Activated CD4-positive, alpha-beta memory T cell treated with anti-CD3 and anti-CD28 coated beads for 36 hours (primary cell): ENCODE measurements at regions not wholly inside any gene's neighbourhood (a gene's known extent, or its start where the extent isn't known, plus 50 kb on each side); places are given as distances from the start of the nearest gene placed in this dataset.
"Not testable (repeated sequence)": the region's sequence is repeated elsewhere in the genome, so short reads cannot be mapped to it uniquely, and the experiment has no call there.

Experiments used
- CTCF ChIA-PET: fragments of 350-600 bp; sonication (Branson Sonifier 250); formaldehyde crosslinking; loops from one replicate; lab custom pipeline; 2021; ENCODE audit warnings: antibody characterized with exemption, inconsistent platforms; lab: Charles Lee
- POLR2A ChIA-PET: fragments of 350-600 bp; sonication (Branson Sonifier 250); formaldehyde crosslinking; loops from one replicate; lab custom pipeline; 2021; ENCODE audit warnings: antibody characterized with exemption; lab: Charles Lee
- DNase-seq: peaks from one replicate; pipeline ENCODE4 v3.0.0-alpha.2; 2020
- H3K27ac Mint-ChIP-seq: one replicate; pipeline ENCODE4 v1.8.0; 2021; ENCODE audit warnings: mixed read lengths
- H3K27me3 Mint-ChIP-seq: one replicate; pipeline ENCODE4 v1.8.0; 2021; ENCODE audit warnings: mixed read lengths
- H3K36me3 Mint-ChIP-seq: one replicate; pipeline ENCODE4 v1.8.0; 2021; ENCODE audit warnings: mixed read lengths
- H3K4me1 Mint-ChIP-seq: one replicate; pipeline ENCODE4 v1.8.0; 2021; ENCODE audit warnings: low read depth, mixed read lengths
- H3K4me3 Mint-ChIP-seq: one replicate; pipeline ENCODE4 v1.8.0; 2021; ENCODE audit warnings: mild to moderate bottlenecking, mixed read lengths
- H3K9me3 Mint-ChIP-seq: one replicate; pipeline ENCODE4 v1.8.0; 2021; ENCODE audit warnings: mixed read lengths
- intact Hi-C: fragments of 100-400 bp; cut with micrococcal nuclease; formaldehyde crosslinking; loops from one replicate; pipeline ENCODE4 v1.15.1; 2023

DNA sequence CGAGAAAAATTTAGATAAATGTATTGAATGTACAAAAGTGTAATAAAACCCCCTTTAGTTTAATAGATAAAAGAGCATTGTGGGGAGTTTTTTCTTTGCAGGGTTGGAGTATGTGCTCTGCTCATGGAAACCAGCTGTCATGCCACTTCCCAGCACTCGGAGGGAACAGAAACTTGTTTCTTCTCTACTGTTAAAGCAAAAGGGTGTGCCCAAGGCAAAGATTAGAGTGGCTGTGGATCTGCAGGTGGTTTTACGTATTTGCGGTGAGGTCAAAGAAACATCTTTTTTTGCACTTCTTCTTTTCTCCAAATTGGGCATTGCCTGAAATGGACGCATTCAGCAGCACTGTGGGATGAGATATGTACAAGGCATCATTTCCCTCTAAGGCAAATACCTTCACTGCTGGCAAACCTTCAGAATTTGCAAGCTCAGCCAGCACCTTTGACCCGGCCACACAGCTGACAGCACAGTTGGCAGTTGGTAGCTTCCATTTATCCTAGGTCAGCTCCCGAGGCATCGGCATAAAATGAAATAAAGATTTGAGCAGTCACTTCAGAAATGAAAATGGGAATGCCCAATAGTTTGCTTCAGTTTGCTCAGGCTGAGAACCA lies 178.4 kb upstream of the EYA4 start:
- CTCF ChIA-PET, result no interaction called here

DNA sequence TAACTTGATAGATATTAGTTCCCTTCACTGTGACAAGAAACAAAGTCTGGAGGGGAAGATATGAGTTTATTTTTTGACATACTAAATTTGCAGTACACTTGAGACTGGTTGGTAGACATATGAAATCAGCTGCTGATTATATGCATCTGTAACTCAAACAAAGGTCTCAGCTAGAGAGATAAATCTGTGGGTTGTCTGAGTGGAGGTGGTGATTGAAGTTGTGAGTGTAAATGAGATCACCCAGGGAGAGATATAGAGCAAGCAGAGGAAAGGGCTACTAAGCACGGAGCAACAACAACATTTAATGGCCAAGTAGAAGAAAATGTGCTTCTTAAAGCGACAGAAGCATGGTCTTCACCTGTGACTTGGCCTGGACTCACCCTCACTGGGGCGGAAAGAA lies 173.2 kb upstream of the EYA4 start:
- Mint-ChIP-seq H3K27me3 (peaks cover 3% of the 10 kb centered on the region), H3K27ac (no peak overlapping the region), H3K9me3 (no peaks in the 10 kb centered on the region), H3K4me1 (no peaks in the 10 kb centered on the region), H3K36me3 (no peaks in the 10 kb centered on the region), H3K4me3 (no peak overlapping the region)
- no peak for DNase-seq
- POLR2A ChIA-PET, result no interaction called here
- intact Hi-C loops, result no loop called here
- CTCF ChIA-PET, result interaction anchor here (0.7 kb wide), 1 partner anchor 885 kb away, joined by 3 read pairs; the partner anchor contains the start of gene TBPL1

More for the DNA sequence above, 178.4 kb upstream of the EYA4 start:
- Mint-ChIP-seq H3K4me3 (no peak overlapping the region), H3K36me3 (no peaks in the 10 kb centered on the region), H3K9me3 (no peaks in the 10 kb centered on the region), H3K27ac (no peak overlapping the region), H3K4me1 (no peaks in the 10 kb centered on the region), H3K27me3 (peaks cover 5% of the 10 kb centered on the region)
- intact Hi-C loops, result no loop called here
- DNase-seq, result no peak
- POLR2A ChIA-PET, result no interaction called here

DNA sequence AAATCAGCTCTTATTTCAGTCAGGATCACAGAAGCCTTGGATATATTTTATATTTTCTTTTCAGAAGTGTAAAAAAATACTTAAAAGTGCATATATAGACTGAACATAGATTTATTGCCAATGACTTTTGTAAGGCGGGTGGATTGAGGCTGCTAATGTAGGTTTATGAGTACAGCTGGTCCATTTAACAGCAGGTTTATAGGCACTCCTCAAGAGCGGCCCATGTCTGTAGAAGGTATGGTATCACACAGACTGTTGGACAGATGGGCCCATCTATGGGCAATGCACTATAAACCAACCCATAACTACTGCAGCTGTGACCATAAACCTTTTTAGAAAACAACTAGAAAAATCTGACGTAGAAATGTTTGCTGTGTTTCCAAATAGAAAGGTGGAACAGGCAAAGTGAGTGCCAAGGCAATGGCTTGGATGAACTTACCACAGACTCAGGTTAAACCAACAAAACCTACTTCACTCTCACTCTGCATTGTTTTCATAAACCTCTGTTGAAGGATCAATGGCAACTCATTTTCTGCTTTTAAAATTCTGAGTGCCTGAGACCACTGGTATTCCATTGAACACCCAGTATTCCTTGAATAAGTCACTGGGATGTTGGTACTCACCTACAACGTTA lies 170.6 kb upstream of the EYA4 start:
- Mint-ChIP-seq H3K4me3 (no peak overlapping the region), H3K27ac (no peak overlapping the region), H3K9me3 (no peaks in the 10 kb centered on the region), H3K4me1 (no peaks in the 10 kb centered on the region), H3K27me3 (no peaks in the 10 kb centered on the region), H3K36me3 (no peaks in the 10 kb centered on the region)
- DNase-seq, result no peak
- POLR2A ChIA-PET, result no interaction called here
- intact Hi-C loops, result no loop called here
- CTCF ChIA-PET, result no interaction called here

DNA sequence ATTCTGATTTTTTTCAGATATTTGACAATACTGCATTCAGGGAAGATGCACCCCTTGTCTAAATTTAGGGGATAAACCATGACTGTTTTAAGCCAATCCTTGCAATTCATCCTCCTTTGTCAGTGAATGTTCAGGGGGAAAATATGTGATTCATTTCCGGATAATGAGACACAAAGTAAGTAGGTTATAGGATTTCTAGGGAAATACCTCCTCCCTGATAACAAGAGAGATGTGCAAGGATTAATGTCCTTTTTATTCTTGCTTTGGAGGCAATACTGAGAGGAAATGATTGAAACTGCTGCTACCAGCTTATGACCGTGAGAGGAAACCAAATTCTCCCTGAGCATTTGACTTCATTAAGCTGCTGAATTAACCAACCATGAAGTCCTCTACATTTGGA lies 161.3 kb upstream of the EYA4 start:
- no peaks in the 10 kb centered on the region for H3K4me1 Mint-ChIP-seq
- CTCF ChIA-PET, result no interaction called here
- no peaks in the 10 kb centered on the region for H3K9me3 Mint-ChIP-seq
- POLR2A ChIA-PET, result no interaction called here
- H3K4me3 Mint-ChIP-seq, result no peak overlapping the region
- no peak overlapping the region for H3K27ac Mint-ChIP-seq
- no peaks in the 10 kb centered on the region for H3K36me3 Mint-ChIP-seq
- DNase-seq, result no peak
- peaks cover 4% of the 10 kb centered on the region for H3K27me3 Mint-ChIP-seq
- intact Hi-C loops, result no loop called here

DNA sequence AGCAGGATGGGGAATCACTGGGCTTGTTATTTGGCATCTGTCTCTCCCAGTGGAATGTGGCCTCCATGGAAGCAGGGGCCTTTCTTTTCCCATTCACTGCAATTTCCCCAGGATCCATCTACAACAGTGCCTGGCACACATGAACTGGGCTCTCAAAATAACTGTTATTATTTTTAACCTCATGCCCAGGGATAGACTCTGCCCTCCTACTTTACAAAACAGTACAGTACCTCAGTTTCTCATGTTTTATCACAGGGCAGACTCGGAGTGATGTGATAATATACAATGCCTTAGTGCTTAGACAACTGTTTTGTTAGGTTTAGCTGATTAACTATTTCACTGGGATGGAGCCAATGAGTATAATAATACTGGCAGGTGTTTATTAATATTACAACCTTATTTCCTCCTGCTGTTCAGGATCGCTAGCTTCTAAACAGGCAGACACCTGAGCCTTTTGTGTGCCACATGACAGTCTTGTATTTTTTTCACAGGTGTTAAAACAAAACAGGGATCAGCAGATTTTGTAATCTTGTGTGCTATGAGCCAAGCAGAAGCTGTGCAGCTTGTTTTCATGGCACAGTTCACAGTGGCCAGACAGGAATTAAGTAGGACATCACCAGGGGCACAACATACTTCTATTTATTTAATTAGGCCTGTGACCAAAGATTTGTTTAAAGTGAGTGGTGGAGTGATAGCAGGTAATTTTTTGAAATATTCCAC lies 157.7 kb upstream of the EYA4 start:
- DNase-seq, result no peak
- intact Hi-C loops, result no loop called here
- CTCF ChIA-PET, result no interaction called here
- POLR2A ChIA-PET, result no interaction called here
- no peaks in the 10 kb centered on the region for H3K9me3 Mint-ChIP-seq
- no peak overlapping the region for H3K27ac Mint-ChIP-seq
- no peaks in the 10 kb centered on the region for H3K4me1 Mint-ChIP-seq
- peaks cover 4% of the 10 kb centered on the region for H3K27me3 Mint-ChIP-seq
- no peak overlapping the region for H3K4me3 Mint-ChIP-seq
- no peaks in the 10 kb centered on the region for H3K36me3 Mint-ChIP-seq

DNA sequence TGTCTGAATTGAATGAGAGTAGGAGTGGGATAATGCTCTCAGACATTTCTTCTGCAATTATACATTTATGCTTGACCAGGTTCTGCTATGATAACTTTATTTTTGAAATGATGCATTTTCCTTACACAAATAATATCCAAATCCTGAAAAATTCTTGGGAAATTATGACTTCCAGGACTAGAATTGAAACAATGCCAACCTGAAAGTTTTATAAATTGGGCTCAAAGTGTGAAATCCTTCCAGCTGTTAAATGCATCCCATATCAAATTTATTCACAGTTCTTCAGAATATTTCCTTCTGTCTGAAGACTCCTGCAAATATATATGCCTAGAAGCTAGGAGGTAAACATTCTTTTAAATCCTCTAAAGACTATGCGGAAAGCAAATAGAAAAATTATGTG lies 155.7 kb upstream of the EYA4 start:
- no peak for DNase-seq
- POLR2A ChIA-PET, result no interaction called here
- H3K4me3 Mint-ChIP-seq, result no peak overlapping the region
- CTCF ChIA-PET, result no interaction called here
- H3K27ac Mint-ChIP-seq, result no peak overlapping the region
- H3K4me1 Mint-ChIP-seq, result no peaks in the 10 kb centered on the region
- no peaks in the 10 kb centered on the region for H3K36me3 Mint-ChIP-seq
- intact Hi-C loops, result no loop called here
- peaks cover 4% of the 10 kb centered on the region for H3K27me3 Mint-ChIP-seq
- no peaks in the 10 kb centered on the region for H3K9me3 Mint-ChIP-seq

DNA sequence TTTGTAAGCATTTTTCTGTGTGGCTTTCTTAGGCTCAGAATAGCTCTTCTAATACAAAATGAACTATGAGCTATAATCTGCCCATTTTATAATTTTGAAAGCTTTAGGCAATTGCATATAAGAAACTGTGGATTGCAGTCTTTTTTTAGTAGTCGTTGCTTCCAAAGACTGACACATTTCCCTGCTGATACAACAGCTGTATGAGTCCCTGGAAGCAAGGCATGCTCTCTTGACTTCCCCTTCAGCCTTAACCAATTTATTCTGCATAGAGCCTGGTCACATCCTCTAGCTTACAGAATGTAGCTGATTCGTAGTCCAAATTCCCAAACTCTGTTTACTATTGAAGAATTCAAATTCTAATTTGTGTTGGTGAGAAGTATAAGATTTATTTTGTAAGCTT lies 155.3 kb upstream of the EYA4 start:
- POLR2A ChIA-PET, result no interaction called here
- no peak for DNase-seq
- Mint-ChIP-seq H3K27me3 (peaks cover 4% of the 10 kb centered on the region), H3K4me3 (no peak overlapping the region), H3K4me1 (no peaks in the 10 kb centered on the region), H3K27ac (no peak overlapping the region), H3K36me3 (no peaks in the 10 kb centered on the region), H3K9me3 (no peaks in the 10 kb centered on the region)
- CTCF ChIA-PET, result no interaction called here
- intact Hi-C loops, result no loop called here

DNA sequence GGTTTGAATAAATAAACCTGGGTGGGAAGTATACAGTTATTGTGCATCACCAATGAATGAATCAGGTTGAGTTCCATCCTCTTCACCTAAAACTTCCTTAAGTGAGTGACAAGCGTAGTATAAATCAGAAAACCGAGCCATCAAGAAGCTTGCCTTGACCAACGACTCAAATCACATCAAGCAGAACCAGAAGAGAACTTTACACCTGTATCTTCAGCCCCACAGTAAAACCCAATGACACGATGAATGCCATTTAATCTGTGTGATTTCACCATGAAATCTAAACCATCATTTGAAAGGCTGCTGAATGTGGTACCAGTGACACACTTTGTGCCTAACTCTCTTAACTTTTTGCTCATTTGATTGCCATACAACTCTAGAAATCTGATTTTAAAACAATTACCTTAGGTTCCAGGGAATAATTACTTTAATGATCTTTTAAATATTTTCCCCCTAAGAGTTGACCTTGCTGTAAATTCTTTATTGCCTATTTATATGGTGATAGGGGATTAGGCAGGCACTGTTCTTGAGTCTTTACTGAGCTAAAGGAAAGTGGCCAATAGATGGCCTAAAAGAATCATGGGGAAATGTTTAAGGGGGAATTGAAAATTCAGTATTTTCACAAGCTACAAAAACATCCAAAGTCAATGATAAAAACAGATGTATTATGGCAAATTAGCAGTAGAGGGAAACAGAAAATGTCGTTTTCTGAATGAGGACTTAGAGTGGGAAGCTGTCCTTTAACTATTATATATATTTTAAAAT lies 152.0 kb upstream of the EYA4 start:
- H3K27me3 Mint-ChIP-seq, result peaks cover 4% of the 10 kb centered on the region
- CTCF ChIA-PET, result no interaction called here
- intact Hi-C loops, result no loop called here
- H3K36me3 Mint-ChIP-seq, result no peaks in the 10 kb centered on the region
- no peak overlapping the region for H3K27ac Mint-ChIP-seq
- H3K4me1 Mint-ChIP-seq, result no peaks in the 10 kb centered on the region
- H3K9me3 Mint-ChIP-seq, result no peaks in the 10 kb centered on the region
- no peak for DNase-seq
- H3K4me3 Mint-ChIP-seq, result no peak overlapping the region
- POLR2A ChIA-PET, result no interaction called here

DNA sequence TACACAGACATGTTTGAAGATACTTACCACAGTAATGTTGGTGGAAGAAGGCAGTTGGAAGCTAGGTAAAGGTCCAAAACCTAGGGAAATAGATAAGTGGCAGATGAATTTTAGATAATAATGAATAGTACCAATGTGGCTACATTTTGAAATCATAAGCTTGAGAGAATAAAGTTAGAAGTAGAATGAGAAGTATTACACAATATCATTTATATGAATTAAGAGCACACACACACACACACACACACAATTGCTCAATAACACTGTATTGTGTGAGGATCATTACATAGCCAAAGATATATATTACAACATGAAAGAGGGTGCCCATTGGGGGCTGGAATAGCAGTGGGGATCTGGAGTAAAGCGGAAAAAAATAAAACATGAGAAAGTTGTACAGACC lies 149.0 kb upstream of the EYA4 start:
- POLR2A ChIA-PET, result no interaction called here
- Mint-ChIP-seq H3K27me3 (peaks cover 4% of the 10 kb centered on the region), H3K36me3 (no peaks in the 10 kb centered on the region), H3K9me3 (no peaks in the 10 kb centered on the region), H3K4me3 (no peak overlapping the region), H3K27ac (no peak overlapping the region), H3K4me1 (no peaks in the 10 kb centered on the region)
- CTCF ChIA-PET, result no interaction called here
- intact Hi-C loops, result no loop called here
- no peak for DNase-seq

DNA sequence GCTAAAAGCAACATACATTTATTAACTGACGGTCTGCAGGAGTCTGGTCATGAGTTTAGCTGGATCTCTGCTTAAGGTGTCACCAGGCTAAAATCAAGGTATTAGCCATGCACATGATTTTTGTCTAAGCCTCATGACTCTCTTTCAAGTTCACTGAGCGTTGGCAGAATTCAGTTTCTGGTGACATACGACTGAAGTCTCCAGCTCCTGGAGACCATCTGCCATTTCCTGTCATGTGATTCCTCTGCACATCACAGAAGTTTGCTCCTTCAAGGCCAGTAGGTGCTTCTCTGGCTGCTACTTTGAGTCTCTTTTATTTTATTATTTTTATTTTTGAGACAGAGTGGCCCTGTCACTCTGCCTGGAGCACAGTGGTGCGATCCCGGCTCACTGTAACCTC lies 148.4 kb upstream of the EYA4 start:
- H3K9me3 Mint-ChIP-seq, result no peaks in the 10 kb centered on the region
- no peaks in the 10 kb centered on the region for H3K4me1 Mint-ChIP-seq
- H3K36me3 Mint-ChIP-seq, result no peaks in the 10 kb centered on the region
- ChIA-PET CTCF (no interaction called here), POLR2A (no interaction called here)
- DNase-seq, result no peak
- no peak overlapping the region for H3K4me3 Mint-ChIP-seq
- no peak overlapping the region for H3K27ac Mint-ChIP-seq
- intact Hi-C loops, result no loop called here
- H3K27me3 Mint-ChIP-seq, result peaks cover 4% of the 10 kb centered on the region

DNA sequence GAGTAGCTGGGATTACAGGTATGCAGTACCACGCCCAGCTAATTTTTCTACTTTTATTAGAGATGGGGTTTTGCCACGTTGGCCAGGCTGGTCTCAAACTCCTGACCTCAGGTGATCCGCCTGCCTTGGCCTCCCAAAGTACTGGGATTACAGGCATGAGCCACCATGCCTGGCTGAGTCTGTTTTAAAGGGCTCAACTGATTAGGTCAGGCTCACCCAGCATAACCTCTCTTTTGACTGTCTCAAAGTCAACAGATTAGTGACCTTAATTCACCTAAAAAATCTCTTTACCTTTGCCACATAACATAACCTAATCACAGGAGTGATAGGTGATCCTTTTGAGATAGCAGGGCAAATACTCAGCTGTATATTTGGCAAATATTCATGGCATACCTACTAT lies 147.9 kb upstream of the EYA4 start:
- H3K4me1 Mint-ChIP-seq, H3K27me3 Mint-ChIP-seq, POLR2A ChIA-PET, intact Hi-C loops, H3K4me3 Mint-ChIP-seq, H3K36me3 Mint-ChIP-seq, H3K9me3 Mint-ChIP-seq, DNase-seq, H3K27ac Mint-ChIP-seq, CTCF ChIA-PET: not testable (repeated sequence)

DNA sequence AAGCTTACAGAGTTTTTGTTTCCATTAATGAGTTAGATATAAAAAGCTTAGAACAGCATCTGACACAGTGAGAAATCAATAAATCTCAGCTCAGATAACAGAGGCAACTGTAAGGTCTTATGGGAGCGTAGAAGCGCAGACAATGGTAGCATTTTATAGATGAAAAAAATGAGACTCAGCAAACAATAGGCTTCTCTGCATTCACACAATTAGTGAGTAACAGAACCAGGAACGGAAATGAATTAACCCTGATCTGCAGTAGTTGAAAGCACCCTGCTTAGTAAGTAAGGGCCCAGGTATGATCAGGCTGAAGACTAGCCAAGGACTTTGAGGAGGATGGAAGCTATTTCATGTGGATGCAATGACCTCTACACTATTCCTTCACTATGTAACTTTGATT lies 147.2 kb upstream of the EYA4 start:
- no peak for DNase-seq
- POLR2A ChIA-PET, result no interaction called here
- Mint-ChIP-seq H3K27ac (no peak overlapping the region), H3K9me3 (no peaks in the 10 kb centered on the region), H3K4me3 (no peak overlapping the region), H3K27me3 (no peaks in the 10 kb centered on the region), H3K36me3 (no peaks in the 10 kb centered on the region), H3K4me1 (no peaks in the 10 kb centered on the region)
- CTCF ChIA-PET, result no interaction called here
- intact Hi-C loops, result no loop called here
